HG03342 (cell line): ENCODE measurements at regions not wholly inside any gene's neighbourhood (a gene's known extent, or its start where the extent isn't known, plus 50 kb on each side); places are given as distances from the start of the nearest gene placed in this dataset.

Source experiments
- ATAC-seq: cut with Tn5 transposase; IDR thresholded peaks from one replicate; pipeline ENCODE4 v1.9.1; 2021; ENCODE audit warnings: mild to moderate bottlenecking, moderate library complexity; ENCODE audit not compliant: unreplicated experiment

- ATAC-seq, result no peak
These were observed 380.3 kb downstream of the PLPP3 start for GRCh38 chr1:56199061-56199460.

GRCh38 chr1:56197946-56198345 is 381.4 kb downstream of the PLPP3 start:
- ATAC-seq, result no peak

GRCh38 chr1:56196839-56197238 is 382.5 kb downstream of the PLPP3 start:
- no peak for ATAC-seq

GRCh38 chr1:56194701-56195300 is 384.6 kb downstream of the PLPP3 start:
- ATAC-seq, result no peak

GRCh38 chr1:56193656-56194055 is 385.7 kb downstream of the PLPP3 start:
- ATAC-seq, result no peak

GRCh38 chr1:56191369-56191768 is 388.0 kb downstream of the PLPP3 start:
- ATAC-seq, result no peak

- ATAC-seq, result no peak
These were observed 388.5 kb downstream of the PLPP3 start for GRCh38 chr1:56190806-56191365.

- ATAC-seq, result no peak
These were observed 389.2 kb downstream of the PLPP3 start for GRCh38 chr1:56189946-56190805.

- no peak for ATAC-seq
These were observed 389.9 kb downstream of the PLPP3 start for GRCh38 chr1:56189454-56189853.

- no peak for ATAC-seq
These were observed 390.5 kb downstream of the PLPP3 start for GRCh38 chr1:56188855-56189254.

- ATAC-seq, result no peak
These were observed 391.1 kb downstream of the PLPP3 start for GRCh38 chr1:56188221-56188620.

- no peak for ATAC-seq
These were observed 392.0 kb downstream of the PLPP3 start for GRCh38 chr1:56187405-56187804.

GRCh38 chr1:56185493-56185892 is 393.9 kb downstream of the PLPP3 start:
- no peak for ATAC-seq

GRCh38 chr1:56183151-56183550 is 396.2 kb downstream of the PLPP3 start:
- no peak for ATAC-seq

GRCh38 chr1:56180520-56181190 is 398.7 kb downstream of the PLPP3 start:
- peak; percentile 58 for ATAC-seq

GRCh38 chr1:56179543-56179942 is 399.8 kb downstream of the PLPP3 start:
- ATAC-seq, result no peak

- ATAC-seq, result no peak
These were observed 404.2 kb downstream of the PLPP3 start for GRCh38 chr1:56175211-56175610.

GRCh38 chr1:56174176-56174885 is 405.0 kb downstream of the PLPP3 start:
- no peak for ATAC-seq

GRCh38 chr1:56173736-56174135 is 405.6 kb downstream of the PLPP3 start:
- ATAC-seq, result no peak

- no peak for ATAC-seq
These were observed 407.7 kb downstream of the PLPP3 start for GRCh38 chr1:56171670-56172069.

- no peak for ATAC-seq
These were observed 408.5 kb downstream of the PLPP3 start for GRCh38 chr1:56170784-56171320.
